PC-9 (cell line): ENCODE measurements at regions not wholly inside any gene's neighbourhood (a gene's known extent, or its start where the extent isn't known, plus 50 kb on each side); places are given as distances from the start of the nearest gene placed in this dataset.

Source experiments
- EZH2 ChIP-seq: fragments of 200-600 bp; sonication (generic); IDR thresholded peaks from 2 replicates; pipeline ENCODE4 v1.8.0; 2017; ENCODE audit warnings: antibody characterized with exemption, low read depth
- TF ChIP-seq, protein P1 (sequence below): fragments of 200-600 bp; sonication (generic); conservative IDR thresholded peaks from 2 replicates; pipeline ENCODE4 v1.6.1; 2017; ENCODE audit warnings: mixed run types, antibody characterized with exemption, mild to moderate bottlenecking, moderate library complexity

DNA sequence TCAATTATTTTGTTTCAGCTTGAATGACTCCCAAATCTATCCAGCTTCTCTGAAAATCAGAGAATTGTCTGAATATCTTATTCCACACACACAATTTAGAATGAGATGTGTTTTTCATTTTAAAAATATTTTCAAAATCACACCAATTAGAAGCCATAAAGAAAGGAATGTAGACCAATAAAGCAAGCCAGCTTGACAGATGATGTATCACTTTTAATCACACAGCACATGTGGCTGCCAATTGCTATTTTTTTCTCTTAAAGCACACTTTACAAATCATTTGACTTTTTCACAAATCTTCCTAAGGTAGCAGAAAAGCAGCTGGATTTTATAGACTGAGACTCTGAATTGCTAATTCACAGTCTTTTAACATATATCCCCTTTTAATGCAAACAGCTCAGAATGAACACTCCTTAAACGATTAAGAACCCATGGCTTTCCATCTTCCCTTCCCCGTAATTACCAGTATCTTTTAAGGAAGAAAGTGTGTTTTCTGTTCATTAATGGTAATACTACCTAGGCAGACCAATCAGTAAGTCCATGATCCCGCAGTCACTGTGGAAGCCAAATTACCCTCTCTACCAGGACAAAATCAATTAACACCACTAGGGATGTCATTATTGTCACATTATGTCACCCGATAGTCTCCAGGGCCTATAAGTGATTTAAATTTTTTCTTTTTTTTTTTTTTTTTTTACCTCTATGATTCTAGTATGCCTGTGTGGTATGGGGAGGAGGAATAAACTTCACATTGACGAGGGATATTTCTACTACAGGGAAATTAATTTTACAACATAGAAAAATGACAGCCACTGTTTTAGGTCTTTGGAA lies 250.0 kb upstream of the VEPH1 start:
- TF ChIP-seq EZH2 = no peak
- TF ChIP-seq, protein P1, sequence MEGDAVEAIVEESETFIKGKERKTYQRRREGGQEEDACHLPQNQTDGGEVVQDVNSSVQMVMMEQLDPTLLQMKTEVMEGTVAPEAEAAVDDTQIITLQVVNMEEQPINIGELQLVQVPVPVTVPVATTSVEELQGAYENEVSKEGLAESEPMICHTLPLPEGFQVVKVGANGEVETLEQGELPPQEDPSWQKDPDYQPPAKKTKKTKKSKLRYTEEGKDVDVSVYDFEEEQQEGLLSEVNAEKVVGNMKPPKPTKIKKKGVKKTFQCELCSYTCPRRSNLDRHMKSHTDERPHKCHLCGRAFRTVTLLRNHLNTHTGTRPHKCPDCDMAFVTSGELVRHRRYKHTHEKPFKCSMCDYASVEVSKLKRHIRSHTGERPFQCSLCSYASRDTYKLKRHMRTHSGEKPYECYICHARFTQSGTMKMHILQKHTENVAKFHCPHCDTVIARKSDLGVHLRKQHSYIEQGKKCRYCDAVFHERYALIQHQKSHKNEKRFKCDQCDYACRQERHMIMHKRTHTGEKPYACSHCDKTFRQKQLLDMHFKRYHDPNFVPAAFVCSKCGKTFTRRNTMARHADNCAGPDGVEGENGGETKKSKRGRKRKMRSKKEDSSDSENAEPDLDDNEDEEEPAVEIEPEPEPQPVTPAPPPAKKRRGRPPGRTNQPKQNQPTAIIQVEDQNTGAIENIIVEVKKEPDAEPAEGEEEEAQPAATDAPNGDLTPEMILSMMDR = no peak
